ENCODE measurements at regions not wholly inside any gene's neighbourhood (a gene's known extent, or its start where the extent isn't known, plus 50 kb on each side); places are given as distances from the start of the nearest gene placed in this dataset.

DNA sequence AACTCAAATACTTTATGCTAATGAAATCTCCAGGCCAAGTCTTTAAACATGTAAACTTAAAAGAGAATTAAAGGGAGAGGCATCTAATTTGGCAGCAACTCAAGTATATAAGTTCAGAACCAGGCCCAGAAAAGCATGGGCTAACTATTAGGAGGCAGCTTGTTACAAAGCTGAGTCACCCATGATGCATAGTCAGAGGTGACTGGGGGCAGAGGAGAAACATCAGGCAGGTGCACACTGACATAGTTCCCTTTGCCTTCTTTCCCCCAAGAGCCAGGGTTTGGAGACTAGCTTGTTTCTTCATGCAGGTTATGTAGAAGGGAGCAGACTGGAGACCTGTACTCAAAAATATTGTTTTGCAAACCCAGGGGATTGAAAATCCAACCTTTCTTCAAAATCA, 619.0 kb downstream of the SOX6 start:
- no peak for DNase-seq (ENCODE audit: low spot score)

DNA sequence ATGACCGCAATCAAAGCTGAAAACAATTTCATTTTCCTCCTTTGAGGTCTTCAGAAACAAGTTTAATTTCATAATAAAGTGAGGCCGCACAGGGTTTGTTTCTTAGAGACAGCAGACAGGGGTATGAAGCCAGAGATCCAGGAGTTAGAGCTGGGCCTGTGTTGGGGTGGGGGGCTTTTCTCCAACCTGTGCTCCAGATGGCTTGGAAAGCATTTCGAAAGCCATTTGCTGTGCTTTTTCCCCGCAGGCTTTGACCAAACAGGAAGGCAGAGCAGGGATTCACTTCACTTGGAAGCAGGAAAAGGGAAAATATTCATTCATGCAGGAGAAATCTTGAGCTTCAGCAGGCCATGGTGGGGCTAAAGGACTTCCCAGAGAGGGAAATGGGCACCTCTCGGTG, 617.4 kb downstream of the SOX6 start:
- no peak for DNase-seq (ENCODE audit: low spot score)

DNA sequence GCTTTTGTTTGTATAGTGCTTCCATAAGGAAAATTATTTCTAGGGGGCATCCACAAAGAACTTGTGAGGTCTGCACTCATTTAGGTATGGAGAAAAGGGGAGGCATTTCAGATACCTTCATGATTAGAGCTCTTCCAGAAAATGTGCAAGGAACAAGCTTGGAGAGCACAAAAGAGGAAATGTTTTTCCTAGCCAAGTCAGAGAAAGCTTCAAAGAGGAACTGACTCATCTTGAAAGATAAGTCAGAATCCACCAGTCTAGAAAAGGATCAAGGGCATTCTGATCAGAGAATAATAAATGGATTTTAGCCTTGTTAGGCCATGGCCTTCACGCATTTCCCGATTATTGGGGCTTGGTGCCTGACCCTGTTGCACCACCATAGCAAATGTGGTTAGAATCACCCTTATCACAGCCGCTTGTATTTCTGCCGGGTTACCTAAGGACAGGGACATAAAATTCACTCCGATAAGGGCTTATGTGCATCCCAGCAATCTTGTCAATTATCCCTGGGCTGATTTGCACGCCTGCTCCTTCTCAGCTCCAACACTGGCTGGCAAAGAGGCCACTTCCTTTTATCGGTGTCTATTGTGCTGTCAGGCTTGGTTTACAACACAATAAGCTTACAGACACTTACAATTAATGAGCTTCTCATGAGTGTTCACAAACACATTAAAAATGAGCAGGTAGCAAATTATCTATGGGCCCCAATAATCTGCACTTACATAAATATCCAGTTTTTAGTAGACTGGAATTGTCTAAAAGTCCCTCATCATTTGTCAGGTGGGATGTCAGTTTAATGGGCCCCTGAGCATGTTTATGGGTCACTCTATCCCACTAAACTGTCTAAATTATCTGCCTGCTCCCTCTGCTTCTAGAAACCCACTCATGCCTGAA, 613.5 kb downstream of the SOX6 start:
- peak; percentile 83 for DNase-seq (ENCODE audit: low spot score)

DNA sequence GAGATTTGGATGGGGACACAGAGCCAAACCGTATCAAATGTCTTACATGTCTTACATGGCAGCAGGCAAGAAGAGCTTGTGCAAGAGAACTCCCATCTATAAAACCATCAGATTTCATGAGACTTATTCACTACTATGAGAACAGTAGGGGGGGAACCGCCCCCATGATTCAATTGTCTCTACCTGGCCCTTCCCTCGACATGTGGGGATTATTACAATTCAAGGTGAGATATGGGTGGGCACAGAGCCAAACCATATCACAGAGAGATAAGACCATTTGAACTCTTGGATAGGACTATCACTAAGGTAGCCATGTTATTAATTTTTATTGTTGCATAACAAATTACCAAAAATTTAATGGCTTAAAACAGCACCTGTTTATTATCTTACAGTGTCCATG, 611.7 kb downstream of the SOX6 start:
- no peak for DNase-seq (ENCODE audit: low spot score)

DNA sequence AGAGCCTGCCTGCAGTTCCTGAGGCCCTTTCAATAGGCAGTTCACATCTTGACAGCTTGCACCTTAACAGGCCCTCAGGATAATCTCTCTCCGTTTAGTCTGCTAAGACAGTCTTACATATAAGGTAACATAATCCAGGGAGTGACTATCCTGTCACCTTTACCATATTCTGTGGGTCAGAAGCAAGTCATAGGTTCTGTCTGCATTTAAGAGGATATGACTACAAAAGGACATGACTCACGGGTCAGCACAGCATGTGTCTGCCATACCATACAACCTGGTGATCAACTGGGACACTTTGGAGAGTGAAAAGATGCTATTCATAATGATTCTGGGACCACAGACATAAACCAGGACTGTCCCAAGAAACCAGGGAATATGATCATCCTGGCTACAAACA, 611.1 kb downstream of the SOX6 start:
- DNase-seq (ENCODE audit: low spot score): peak; percentile 16

DNA sequence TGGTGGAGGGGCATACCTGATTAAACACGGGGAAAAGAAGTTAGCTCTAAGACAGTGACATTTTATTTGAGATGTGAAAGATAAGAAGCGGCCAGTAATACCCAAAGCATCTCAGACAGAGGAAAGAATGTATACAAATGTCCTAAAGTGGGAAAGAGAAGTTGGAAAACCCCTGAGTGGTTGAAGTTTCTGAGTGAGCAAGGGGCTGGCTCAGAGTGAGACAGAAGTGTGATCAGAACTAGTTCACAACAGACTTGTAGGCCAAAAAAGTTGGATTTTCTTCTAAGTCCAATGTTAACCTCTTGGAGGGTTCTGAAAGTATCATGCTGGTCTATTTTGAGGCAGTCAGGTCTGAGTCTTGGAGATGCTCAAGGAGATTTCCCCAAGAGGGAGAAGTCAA, 608.7 kb downstream of the SOX6 start:
- DNase-seq (ENCODE audit: low spot score): no peak

DNA sequence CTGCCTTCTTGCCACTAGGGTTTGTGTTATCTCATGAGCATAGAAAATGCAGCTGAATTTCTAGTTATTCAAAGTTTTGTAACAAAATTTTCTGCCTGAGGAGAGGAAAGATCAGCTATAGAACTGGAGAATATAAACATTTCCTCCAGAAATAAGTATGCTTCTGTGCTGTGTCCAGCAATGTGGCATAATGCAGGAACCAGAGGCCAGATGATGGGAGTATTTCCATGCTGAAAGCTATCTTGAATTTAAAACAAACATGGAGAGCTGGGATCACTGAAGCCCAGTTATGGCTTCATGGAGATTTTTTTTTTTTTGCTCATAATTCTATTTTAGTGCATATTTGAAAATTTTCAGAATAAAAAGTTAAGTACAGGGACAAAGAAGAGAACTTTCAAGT, 608.2 kb downstream of the SOX6 start:
- DNase-seq (ENCODE audit: low spot score): no peak

DNA sequence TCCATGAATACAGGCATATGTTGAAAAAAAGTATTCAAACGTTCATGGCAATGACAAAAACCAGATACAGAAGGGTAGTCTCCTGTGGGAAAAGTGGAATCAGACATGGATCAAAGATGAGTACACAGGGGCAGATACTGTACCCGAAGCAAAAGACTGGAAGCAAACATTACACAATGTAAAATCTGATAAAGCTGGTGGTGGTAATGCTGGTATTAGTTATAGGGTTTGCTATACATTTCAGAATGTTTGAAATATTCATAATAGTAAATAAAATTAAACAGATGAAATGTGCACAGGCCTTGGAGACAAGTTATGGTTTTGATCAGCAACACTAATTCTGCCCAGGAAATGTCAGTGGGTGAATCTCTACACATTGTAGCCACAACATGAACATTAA, 607.6 kb downstream of the SOX6 start:
- no peak for DNase-seq (ENCODE audit: low spot score)

DNA sequence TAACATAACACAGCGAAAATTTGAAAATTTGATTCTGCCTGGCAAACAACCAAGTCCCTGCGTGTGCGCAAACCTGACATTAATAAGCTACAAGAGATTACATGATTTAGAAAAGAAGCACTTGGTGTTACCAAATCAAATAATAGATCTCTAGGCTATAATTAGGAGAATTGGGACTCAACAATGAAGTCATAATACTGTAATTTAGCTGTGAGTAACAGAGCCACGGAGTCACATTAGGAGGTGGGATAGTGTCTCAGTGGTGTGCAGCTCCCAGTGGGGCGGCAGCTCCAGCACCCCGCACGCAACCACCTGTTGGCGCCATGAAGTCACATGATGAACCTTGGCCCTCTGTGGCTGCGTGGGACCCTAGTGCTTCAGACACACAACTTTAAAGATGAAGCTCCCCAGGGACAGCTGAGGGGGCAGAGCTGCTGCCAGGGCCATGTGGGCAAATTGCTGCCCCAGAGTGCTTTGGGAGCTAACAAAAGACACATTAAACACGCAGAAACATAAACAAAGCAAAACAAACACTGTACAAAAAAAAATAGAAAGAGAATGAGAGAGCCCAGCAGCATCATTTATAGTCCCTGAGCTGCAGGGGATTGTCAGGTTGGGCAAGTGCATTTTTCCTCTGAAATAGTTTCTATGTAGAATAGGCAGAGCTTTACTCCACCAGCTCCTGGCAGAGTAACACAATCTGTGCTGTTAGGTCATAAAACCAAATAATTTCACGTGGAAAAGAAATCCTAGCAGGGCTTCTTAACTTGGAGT, 605.6 kb downstream of the SOX6 start:
- DNase-seq (ENCODE audit: low spot score): no peak

DNA sequence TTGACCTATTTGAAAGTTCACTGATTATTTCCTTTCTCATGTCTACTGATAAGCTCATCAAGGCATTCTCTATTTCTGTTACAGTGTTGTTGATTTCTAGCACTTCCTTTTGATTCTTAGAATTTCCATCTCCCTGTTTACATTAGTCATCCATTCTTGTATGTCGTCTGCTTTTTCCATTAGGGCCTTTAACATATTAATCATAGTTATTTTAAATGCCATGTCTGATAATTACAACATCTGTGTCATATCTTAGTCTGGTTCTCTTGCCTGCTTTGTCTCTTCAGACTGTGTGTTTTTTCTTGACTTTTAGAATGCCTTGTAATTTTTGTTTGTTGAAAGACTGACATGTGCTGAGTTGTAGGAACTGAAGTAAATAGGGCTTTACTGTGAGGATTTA, 602.1 kb downstream of the SOX6 start:
- no peak for DNase-seq (ENCODE audit: low spot score)

DNA sequence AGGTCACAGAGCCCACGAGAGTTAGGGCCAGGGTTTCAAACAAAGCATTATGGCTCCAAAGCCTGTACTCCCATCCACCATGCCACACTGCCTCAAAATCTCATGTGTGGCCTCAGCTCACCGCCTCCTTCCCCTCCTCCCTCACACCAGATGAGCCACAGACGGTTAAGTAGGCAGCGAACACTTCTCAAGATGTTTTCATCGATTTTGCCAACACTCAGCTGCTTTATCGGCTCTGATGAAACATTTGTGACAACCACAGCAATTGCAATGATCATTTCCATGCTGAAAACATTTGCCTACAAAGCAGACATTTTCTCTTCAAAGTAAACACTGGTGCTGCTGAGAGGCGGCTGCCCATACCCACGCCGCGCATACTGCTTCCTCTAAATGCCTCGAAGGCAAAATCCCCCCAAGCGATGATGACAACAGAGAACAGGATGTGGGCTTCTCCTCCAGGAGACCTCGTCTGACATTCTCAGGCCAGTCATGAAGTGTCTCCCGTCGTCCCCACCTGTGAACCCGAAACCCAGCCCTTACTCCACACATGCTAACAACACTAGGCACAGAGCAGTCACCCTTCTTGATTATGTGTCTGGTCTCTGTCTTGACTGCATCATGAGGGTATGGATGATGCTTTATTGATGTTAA, 599.2 kb downstream of the SOX6 start:
- DNase-seq (ENCODE audit: low spot score): no peak

DNA sequence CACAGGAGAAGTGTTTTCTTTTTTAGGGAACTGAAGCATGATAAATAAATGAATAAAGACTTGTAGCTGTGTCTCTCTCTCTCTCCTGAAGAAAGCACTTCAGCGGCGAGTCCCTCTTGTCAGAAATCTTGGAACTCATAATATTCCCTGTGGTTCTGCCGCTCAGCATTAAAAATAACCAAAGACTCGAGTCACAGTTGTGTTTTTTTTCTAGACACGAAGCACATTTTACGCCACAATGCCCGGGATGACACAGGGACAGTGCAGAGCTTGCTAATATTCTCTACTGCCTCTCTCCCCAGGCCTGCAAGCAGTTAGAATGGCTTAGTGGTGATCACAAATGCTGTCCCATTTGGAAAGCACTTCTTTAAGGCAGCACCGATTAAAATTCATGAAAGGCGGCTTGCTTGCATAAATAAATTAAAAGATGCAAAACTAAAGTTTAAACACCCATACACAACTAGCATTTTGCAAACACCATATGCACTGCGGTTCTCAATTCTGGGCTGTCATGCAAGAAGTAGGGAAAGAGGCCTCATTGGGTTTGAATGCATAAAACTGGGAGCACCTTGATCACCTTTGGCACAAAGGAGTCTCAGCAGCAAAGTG, 597.4 kb downstream of the SOX6 start:
- no peak for DNase-seq (ENCODE audit: low spot score)

DNA sequence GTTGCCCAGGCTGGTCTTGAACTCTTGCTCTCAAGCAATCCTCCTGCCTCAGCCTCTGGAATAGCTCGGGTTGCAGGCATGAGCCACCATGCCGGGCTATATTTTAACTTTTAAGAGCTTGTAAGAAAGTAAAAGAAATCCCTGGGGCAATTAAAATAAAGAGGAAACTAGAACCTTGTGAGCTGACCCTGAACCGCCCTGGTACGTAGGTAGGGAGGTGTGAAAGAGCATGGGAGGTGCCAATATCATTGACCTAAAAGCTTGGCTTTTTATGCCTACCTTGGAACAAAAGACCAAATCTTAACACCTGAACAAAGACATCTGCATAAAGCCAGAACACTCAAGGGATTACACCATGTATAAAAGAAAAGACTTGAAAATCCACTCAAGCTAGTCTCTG, 595.1 kb downstream of the SOX6 start:
- DNase-seq (ENCODE audit: low spot score): no peak

DNA sequence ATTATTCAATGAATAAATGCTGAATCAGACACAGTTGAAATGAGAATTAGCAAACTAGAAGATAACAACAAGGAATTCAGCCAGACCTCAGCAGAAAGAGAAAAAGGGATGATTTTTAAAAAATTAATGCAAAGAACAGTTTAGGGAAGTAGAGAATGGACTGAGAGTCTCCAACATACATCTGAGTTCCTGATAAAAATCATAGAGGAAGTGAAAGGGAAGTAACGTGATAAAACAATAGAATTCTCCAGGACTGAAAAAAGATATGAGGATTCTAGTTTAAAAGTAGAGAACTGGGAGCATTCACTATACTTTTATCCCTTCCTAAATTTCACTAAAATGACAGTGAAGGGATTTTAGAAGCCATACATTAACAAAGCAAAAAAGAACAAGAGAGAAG, 592.0 kb downstream of the SOX6 start:
- DNase-seq (ENCODE audit: low spot score): no peak

DNA sequence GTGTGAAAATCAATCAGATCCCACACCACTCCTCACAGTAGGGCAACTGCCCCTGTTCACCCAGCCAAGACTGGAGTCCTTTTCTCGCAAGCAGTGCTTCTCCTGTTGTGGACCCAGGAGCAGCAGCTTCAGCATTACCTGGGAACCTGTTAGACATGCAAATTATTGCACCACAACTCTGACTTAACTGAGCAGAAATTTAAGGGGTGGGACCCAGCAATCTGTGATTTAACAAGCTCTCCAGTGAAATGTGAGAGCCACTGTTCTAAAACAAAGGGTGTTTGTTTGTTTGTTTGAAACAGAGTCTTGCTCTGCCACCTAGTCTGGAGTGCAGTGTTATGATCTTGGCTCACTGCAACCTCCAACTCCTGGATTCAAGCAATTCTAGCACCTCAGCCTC, 591.4 kb downstream of the SOX6 start:
- DNase-seq (ENCODE audit: low spot score): no peak

DNA sequence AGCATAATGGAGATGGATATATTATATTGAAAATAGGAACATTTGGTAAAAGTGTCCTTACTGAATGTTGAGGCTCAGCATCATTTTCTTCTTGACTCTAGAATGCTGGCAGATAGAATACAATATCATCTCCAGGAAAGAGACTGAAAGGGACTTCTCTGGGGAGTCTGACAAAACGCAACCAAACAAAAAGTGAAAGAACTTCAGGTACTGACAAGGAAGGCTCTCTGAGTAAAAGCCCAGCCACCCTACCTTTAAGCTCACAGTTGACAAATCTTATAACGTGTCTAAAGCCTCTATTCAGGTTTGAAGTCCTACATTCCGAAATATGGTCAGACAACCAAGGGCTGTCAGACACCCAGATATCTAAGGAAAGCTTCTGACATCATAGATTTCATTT, 590.8 kb downstream of the SOX6 start:
- DNase-seq (ENCODE audit: low spot score): no peak

DNA sequence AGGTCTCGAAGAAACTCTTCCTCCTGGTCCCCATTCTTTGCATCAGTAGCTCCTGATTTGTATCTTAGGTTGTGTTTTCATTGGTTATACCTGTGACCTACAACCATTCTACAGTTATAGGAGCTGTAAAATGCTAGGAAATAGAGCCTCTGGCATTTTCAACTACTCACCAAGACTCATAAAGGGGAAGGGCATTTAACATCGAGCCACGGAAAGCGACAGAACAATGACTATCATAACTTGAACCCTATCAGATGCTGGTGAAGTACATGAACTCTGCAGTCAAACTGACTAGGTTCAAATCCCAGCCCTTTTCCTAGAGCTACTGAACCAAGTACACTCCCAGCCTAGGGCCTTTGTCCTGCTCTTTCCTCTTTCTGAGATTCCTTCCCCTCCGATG, 588.0 kb downstream of the SOX6 start:
- DNase-seq (ENCODE audit: low spot score): no peak

DNA sequence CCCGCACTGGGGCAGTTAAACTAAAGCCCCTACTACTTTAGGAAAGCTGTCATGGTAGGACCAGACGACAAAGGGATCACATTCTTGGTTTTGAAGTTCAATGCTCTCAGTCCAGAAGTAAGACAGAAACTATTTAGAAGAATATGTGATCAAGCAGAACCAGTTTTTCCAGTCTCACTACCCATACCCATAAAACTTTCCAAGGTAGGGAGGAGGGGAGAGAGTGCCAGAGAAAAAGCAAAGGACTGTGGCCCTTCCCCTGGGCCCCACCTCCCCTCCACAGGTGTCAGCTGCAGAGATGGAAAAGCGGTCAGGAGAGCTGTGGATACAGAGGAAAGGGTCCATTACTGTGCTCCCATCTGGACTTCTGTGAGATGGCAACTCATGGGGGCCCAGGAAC, 587.1 kb downstream of the SOX6 start:
- no peak for DNase-seq (ENCODE audit: low spot score)

DNA sequence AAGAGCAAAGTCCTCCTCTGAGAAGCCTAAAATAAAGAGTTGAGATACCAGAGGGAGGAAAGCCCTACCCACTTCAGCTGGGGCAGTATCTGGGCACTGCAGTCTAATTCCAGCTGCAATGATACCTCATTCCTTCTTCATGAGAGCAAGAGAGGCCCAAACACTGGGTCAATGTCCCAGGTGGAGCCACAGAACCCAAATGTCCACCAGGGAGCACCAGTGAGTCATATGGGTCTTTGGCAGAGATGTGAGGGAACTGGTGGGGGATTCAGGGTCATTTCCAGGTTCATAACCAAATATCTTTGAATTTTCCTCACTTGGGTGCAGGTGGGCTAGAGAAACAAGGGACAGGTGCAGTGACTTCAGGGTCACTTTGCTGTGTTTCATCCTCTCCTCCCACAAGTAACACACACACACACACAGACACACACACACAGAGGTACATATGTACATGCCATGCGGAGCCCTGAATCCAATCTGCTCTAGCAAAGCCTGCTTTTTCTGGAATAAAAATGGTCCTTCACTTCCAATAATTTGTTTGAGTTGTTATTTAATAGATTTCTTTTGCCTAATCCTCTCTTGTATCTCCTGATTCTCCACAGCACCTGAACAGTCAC, 585.4 kb downstream of the SOX6 start:
- peak; percentile 36 for DNase-seq (ENCODE audit: low spot score)

DNA sequence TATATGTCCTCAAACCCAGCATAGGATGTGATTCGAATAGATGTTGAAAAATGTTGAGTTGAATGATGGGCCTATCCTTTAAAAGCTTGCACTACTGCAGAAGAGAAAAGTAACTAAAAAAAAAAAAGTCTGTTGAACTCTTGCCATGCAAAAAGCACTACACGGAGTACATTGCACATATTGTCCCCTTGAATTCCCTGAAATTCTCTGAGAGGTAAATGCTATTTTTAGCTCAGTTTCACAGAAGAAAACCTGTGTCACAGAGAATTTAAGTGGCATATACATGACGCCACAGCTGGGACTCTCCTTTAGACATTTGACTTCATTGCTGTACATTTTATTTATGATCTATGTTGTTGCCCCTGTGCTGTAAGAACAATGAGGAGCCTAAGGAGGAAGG, 583.8 kb downstream of the SOX6 start:
- DNase-seq (ENCODE audit: low spot score): no peak

DNA sequence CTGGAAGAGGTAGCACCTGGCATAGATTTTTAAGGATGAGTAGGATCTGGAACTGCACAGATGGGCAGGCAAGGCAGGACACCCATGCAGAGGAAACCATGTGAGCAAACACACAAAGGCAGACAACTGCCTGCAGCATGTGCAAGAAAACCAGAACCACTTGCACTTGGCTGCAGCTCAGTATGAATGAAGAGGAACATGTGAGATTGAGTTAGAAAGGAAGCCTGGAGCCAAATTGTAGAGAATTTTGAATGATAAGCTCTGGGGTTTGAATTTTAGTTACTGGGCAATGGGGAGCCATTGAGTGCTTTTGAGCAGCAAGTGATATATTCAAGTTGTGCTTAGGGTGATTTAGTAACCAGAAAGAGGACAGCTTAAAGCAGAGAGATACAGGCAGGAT, 583.4 kb downstream of the SOX6 start:
- DNase-seq (ENCODE audit: low spot score): no peak

Measured in COLO829 (cell line).